ENCODE measurements at regions not wholly inside any gene's neighbourhood (a gene's known extent, or its start where the extent isn't known, plus 50 kb on each side); places are given as distances from the start of the nearest gene placed in this dataset.

DNA sequence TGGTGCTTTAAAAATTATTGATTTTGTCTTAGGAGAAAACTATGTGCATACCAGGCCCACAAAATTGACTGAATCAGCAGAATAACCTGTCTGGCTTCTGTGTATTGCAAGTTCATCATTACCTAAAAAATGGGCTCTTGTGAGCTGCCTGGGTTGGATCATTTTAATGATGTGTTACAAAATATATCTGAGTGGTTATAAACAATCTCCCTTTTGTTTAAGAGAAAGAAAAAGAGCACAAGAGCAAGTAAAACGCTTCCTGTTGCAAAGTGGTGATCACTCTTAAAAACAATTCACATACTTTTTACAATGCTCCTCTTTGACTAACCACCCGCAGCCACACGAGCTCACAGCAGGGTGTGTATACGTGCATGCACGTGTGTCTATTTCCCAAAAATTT, 335.1 kb downstream of the HDGFL1 start:
- no peaks in the 10 kb centered on the region for H3K36me3 ChIP-seq (ENCODE audit: control insufficient read depth in 4 of 4, insufficient read depth in 3 of 4, low read depth in 1 of 4, low read length in 3 of 4)
- no peaks in the 10 kb centered on the region for H3K4me1 ChIP-seq (ENCODE audit: control insufficient read depth in 4 of 4, insufficient read depth in 4 of 4, low read length in 3 of 4)
- WGBS: 59% methylated on average over 5 of the region's 5 CpGs
- TF ChIP-seq RAD21 (IDR thresholded peaks at IDR 0.05) (no peak), HNF4A (conservative IDR thresholded peaks at IDR 0.05) (no peak), SP1 (IDR thresholded peaks at IDR 0.05) (no peak), YY1 (IDR thresholded peaks at IDR 0.05) (no peak), RXRA (IDR thresholded peaks at IDR 0.05) (no peak), JUND (IDR thresholded peaks at IDR 0.05) (no peak), HNF4G (IDR thresholded peaks at IDR 0.05) (no peak)
- no peak for DNase-seq (ENCODE audit: low spot score)
- H3K27ac ChIP-seq (ENCODE audit: low read depth in 1 of 2, low read length in 2 of 2): no peak overlapping the region
- H3K9ac ChIP-seq (ENCODE audit: low read depth in 1 of 2, low read length in 2 of 2): no peak overlapping the region
- H3K4me3 ChIP-seq (ENCODE audit: low read depth in 1 of 3, low read length in 3 of 3): no peak overlapping the region
- H3K9me3 ChIP-seq (ENCODE audit: control insufficient read depth in 4 of 4, low read length in 3 of 4): no peaks in the 10 kb centered on the region
- peaks cover 0 to 3% (median 0%) of the 10 kb centered on the region in 4 donors for H3K27me3 ChIP-seq (ENCODE audit: control insufficient read depth in 4 of 4, insufficient read depth in 4 of 4, low read length in 3 of 4)

DNA sequence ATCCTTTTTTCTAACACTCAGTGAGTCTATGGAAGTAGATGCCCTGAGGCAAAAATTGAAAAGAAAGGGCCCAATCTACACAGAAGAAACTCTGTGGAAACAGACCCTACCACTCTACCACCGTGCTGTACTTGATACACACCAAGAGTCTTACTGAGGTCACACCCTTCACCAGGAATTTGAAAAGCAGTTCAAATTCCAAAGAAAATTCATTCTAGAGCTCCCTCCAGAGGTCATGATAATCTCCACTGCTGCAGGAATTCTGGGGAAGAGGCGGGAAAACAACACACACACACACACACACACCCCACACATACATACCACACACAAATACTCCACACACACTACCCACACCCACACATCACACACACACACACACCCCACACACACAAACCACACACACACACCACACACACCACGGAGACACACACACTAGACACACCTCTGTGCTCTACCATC, 336.8 kb downstream of the HDGFL1 start:
- DNase-seq (ENCODE audit: low spot score): no peak
- H3K9me3 ChIP-seq (ENCODE audit: control insufficient read depth in 4 of 4, low read length in 3 of 4): no peaks in the 10 kb centered on the region
- 52% methylated on average over 3 of the region's 3 CpGs for WGBS
- no peaks in the 10 kb centered on the region for H3K36me3 ChIP-seq (ENCODE audit: control insufficient read depth in 4 of 4, insufficient read depth in 3 of 4, low read depth in 1 of 4, low read length in 3 of 4)
- H3K4me3 ChIP-seq (ENCODE audit: low read depth in 1 of 3, low read length in 3 of 3): no peak overlapping the region
- TF ChIP-seq RAD21 (IDR thresholded peaks at IDR 0.05): peak; percentile 27 to 38
- no peak for TF ChIP-seq ATF3 (IDR thresholded peaks at IDR 0.05)
- no peaks in the 10 kb centered on the region for H3K4me1 ChIP-seq (ENCODE audit: control insufficient read depth in 4 of 4, insufficient read depth in 4 of 4, low read length in 3 of 4)
- peaks cover 0 to 3% (median 0%) of the 10 kb centered on the region in 4 donors for H3K27me3 ChIP-seq (ENCODE audit: control insufficient read depth in 4 of 4, insufficient read depth in 4 of 4, low read length in 3 of 4)
- H3K9ac ChIP-seq (ENCODE audit: low read depth in 1 of 2, low read length in 2 of 2): no peak overlapping the region
- H3K27ac ChIP-seq (ENCODE audit: low read depth in 1 of 2, low read length in 2 of 2): no peak overlapping the region

- WGBS: 91% methylated on average over 1 of the region's 1 CpG
Measured at GRCh38 chr6:22907085-22907484, 337.7 kb downstream of the HDGFL1 start.

More at GRCh38 chr6:22907085-22907484, 337.7 kb downstream of the HDGFL1 start:
- TF ChIP-seq HNF4A (conservative IDR thresholded peaks at IDR 0.05) (no peak), RXRA (IDR thresholded peaks at IDR 0.05) (no peak), ZBTB33 (IDR thresholded peaks at IDR 0.05) (no peak), GABPA (IDR thresholded peaks at IDR 0.05 in 1 of 2, conservative IDR thresholded peaks at IDR 0.05 in 1 of 2) (no peak), REST (IDR thresholded peaks at IDR 0.05) (no peak), HNF4G (IDR thresholded peaks at IDR 0.05) (no peak), MAX (IDR thresholded peaks at IDR 0.05) (no peak), YY1 (IDR thresholded peaks at IDR 0.05) (no peak)
- Histone ChIP-seq H3K36me3 (ENCODE audit: control insufficient read depth in 4 of 4, insufficient read depth in 3 of 4, low read depth in 1 of 4, low read length in 3 of 4) (no peaks in the 10 kb centered on the region), H3K4me1 (ENCODE audit: control insufficient read depth in 4 of 4, insufficient read depth in 4 of 4, low read length in 3 of 4) (no peaks in the 10 kb centered on the region), H3K27ac (ENCODE audit: low read depth in 1 of 2, low read length in 2 of 2) (no peak overlapping the region), H3K9me3 (ENCODE audit: control insufficient read depth in 4 of 4, low read length in 3 of 4) (no peaks in the 10 kb centered on the region), H3K27me3 (ENCODE audit: control insufficient read depth in 4 of 4, insufficient read depth in 4 of 4, low read length in 3 of 4) (peaks cover 0 to 3% (median 0%) of the 10 kb centered on the region in 4 donors), H3K9ac (ENCODE audit: low read depth in 1 of 2, low read length in 2 of 2) (no peak overlapping the region), H3K4me3 (ENCODE audit: low read depth in 1 of 3, low read length in 3 of 3) (no peak overlapping the region)
- no peak for DNase-seq (ENCODE audit: low spot score)
